Body of pancreas (tissue), 4 donors: ENCODE measurements at regions not wholly inside any gene's neighbourhood (a gene's known extent, or its start where the extent isn't known, plus 50 kb on each side); places are given as distances from the start of the nearest gene placed in this dataset.

ENCODE experiments used
- ATAC-seq: fragments of 150-250 bp; one replicate; pipeline ENCODE4 v1.9.1; 2016
- DNase-seq, 4 donors: peaks; one replicate each; pipeline ENCODE4 v3.0.0-alpha.2; 2019
- H3K27ac ChIP-seq, 4 donors: fragments of 200-600 bp; sonication (generic); 1 replicate in 3 of 4; 2 replicates in 1 of 4; pipeline versions ENCODE4 v1.5.1 to v1.6.1; 2016 to 2019; ENCODE audit warnings: mild to moderate bottlenecking in 1 of 4, mixed read lengths in 1 of 4, moderate library complexity in 1 of 4
- H3K27me3 ChIP-seq, 2 donors: fragments of 200-600 bp; sonication (generic); one replicate each; pipeline ENCODE4 v1.6.0; 2016; ENCODE audit warnings: mild to moderate bottlenecking in 1 of 2
- H3K36me3 ChIP-seq, 2 donors: fragments of 200-600 bp; sonication (generic); replicated peaks in 1 of 2; 2 replicates each; pipeline ENCODE4 v1.5.1; 2016; ENCODE audit warnings: low read depth in 2 of 2; ENCODE audit not compliant: insufficient read depth in 1 of 2
- H3K4me1 ChIP-seq: fragments of 200-600 bp; sonication (generic); one replicate; pipeline ENCODE4 v1.6.0; 2016
- H3K4me3 ChIP-seq, 2 donors: fragments of 200-600 bp; sonication (generic); 1 replicate in 1 of 2; 2 replicates in 1 of 2; pipeline ENCODE4 v1.5.1; 2016 to 2019
- H3K9me3 ChIP-seq, 3 donors: fragments of 200-600 bp; sonication (generic); 1 replicate in 2 of 3; 2 replicates in 1 of 3; pipeline ENCODE4 v1.5.1; 2016
- CTCF ChIP-seq, 7 experiments: fragments of 450-650 bp in 4 of 7; fragments of 200-600 bp in 3 of 7; sonication (generic) in 3 of 7; IDR thresholded peaks; one replicate each; pipeline ENCODE4 v1.5.1; 2016 to 2019; ENCODE audit warnings: antibody characterized with exemption in 7 of 7
- POLR2A ChIP-seq, 3 donors: fragments of 450-650 bp; IDR thresholded peaks; one replicate each; pipeline ENCODE4 v1.6.1; 2016; ENCODE audit warnings: antibody characterized with exemption in 3 of 3, mild to moderate bottlenecking in 2 of 3
- WGBS, 2 donors: methylation state at CpG; one replicate each; pipeline ENCODE4 v1.1.5; 2017; 5-methylcytosine and 5-hydroxymethylcytosine counted together
- intact Hi-C: fragments of 100-400 bp; cut with DNase I; formaldehyde crosslinking; loops from one replicate; pipeline ENCODE4 v1.15.1; 2023

GRCh38 chr3:6041894-6042293, 819.0 kb upstream of the GRM7 start:
- Histone ChIP-seq H3K4me1 (no peaks in the 10 kb centered on the region), H3K27ac (no peak overlapping the region), H3K9me3 (peaks cover 0 to 6% (median 0%) of the 10 kb centered on the region in 3 donors), H3K27me3 (no peaks in the 10 kb centered on the region), H3K4me3 (no peak overlapping the region), H3K36me3 (no peaks in the 10 kb centered on the region)
- 13 to 29% methylated on average over 1 of the region's 1 CpG for WGBS, 2 donors
- ATAC-seq, result no peak
- intact Hi-C loops, result no loop called here
- no peak for DNase-seq
- TF ChIP-seq POLR2A (IDR thresholded peaks at IDR 0.05) (no peak), CTCF (IDR thresholded peaks at IDR 0.05) (no peak)

- 92% methylated on average over 2 of the region's 2 CpGs for WGBS, 2 donors
- peaks cover 0 to 7% (median 0%) of the 10 kb centered on the region in 3 donors for H3K9me3 ChIP-seq
- no peak for TF ChIP-seq POLR2A (IDR thresholded peaks at IDR 0.05)
- TF ChIP-seq CTCF (IDR thresholded peaks at IDR 0.05), result no peak
- no peak overlapping the region for H3K27ac ChIP-seq
- no peak for ATAC-seq
- intact Hi-C loops, result no loop called here
- H3K36me3 ChIP-seq, result no peaks in the 10 kb centered on the region
- no peak for DNase-seq
- H3K4me3 ChIP-seq, result no peak overlapping the region
- no peaks in the 10 kb centered on the region for H3K4me1 ChIP-seq
- H3K27me3 ChIP-seq, result no peaks in the 10 kb centered on the region
Observed at GRCh38 chr3:6047016-6047415, 813.9 kb upstream of the GRM7 start.

- H3K9me3 ChIP-seq, result no peaks in the 10 kb centered on the region
- intact Hi-C loops, result no loop called here
Observed at GRCh38 chr3:6060251-6060650, 800.7 kb upstream of the GRM7 start.

GRCh38 chr3:6062261-6063187, 798.4 kb upstream of the GRM7 start:
- no peak for TF ChIP-seq CTCF (IDR thresholded peaks at IDR 0.05)
- 72 to 89% methylated on average over 5 to 6 of the region's 6 CpGs for WGBS, 2 donors

More at GRCh38 chr3:6060251-6060650, 800.7 kb upstream of the GRM7 start:
- Histone ChIP-seq H3K27me3 (no peaks in the 10 kb centered on the region), H3K27ac (no peak overlapping the region), H3K36me3 (no peaks in the 10 kb centered on the region), H3K4me1 (no peaks in the 10 kb centered on the region), H3K4me3 (no peak overlapping the region)
- no peak for TF ChIP-seq CTCF (IDR thresholded peaks at IDR 0.05)
- TF ChIP-seq POLR2A (IDR thresholded peaks at IDR 0.05), result no peak
- 85 to 92% methylated on average over 1 of the region's 1 CpG for WGBS, 2 donors
- ATAC-seq (no peak), DNase-seq (no peak)

More at GRCh38 chr3:6062261-6063187, 798.4 kb upstream of the GRM7 start:
- DNase-seq (no peak), ATAC-seq (no peak)
- Histone ChIP-seq H3K27ac (no peak overlapping the region), H3K36me3 (no peaks in the 10 kb centered on the region), H3K4me1 (peaks cover 15% of the 10 kb centered on the region), H3K4me3 (no peak overlapping the region), H3K9me3 (no peaks in the 10 kb centered on the region), H3K27me3 (no peaks in the 10 kb centered on the region)
- intact Hi-C loops, result no loop called here
